ENCODE measurements at regions not wholly inside any gene's neighbourhood (a gene's known extent, or its start where the extent isn't known, plus 50 kb on each side); places are given as distances from the start of the nearest gene placed in this dataset.

DNA sequence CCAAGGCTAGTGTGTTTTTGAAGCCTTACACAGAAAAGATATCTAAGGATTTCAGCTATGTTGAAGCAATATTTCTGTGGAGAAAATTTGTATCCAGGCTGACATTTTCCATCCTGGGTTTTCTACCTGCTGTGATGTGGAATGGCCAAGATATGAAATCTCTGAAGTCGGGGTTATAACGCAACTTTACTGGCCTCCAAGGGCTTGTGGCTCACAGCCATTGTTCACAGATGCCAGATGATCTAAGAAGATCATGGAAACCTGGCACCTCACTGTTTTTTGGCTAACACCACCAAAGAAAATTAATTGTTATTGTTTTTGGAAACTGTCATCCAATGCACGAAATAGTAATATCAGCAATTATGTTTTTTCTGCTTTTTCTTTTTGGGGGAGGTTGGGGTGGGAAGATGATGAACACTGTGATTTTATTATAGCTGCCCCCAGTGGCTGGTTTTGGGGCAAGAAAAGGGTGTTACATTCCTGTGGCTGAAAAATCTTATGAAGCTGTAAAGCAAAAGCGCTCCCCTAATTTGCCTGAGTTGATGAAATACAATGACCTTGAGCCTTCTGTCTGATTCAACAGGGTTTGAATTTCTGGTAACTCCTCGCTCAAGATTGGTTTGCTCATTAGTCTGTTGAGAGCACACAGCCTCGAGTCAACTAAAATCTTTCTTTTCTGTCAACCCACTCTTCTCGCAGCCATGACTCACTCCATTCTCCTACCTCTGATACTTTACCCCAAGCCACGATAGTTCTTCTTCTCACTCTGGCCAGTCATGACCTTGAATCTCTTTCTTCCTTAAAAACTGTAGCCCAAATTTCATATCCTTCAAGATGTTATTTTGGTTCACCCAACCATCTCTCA lies 236.7 kb downstream of the PAX1 start:
- 54 to 58% methylated on average over 8 of the region's 8 CpGs for WGBS, 2 donors
- Histone ChIP-seq H3K9me3 (no peaks in the 10 kb centered on the region), H3K4me3 (no peak overlapping the region), H3K4me1 (no peaks in the 10 kb centered on the region), H3K27ac (no peak overlapping the region), H3K36me3 (replicated peaks in 1 of 2; ENCODE audit: insufficient read depth in 1 of 2, low read depth in 2 of 2) (no peaks in the 10 kb centered on the region), H3K27me3 (no peaks in the 10 kb centered on the region)
- DNase-seq (no peak), ATAC-seq (no peak)
- intact Hi-C loops (cut with DNase I) = no loop called here
- TF ChIP-seq, protein P1, sequence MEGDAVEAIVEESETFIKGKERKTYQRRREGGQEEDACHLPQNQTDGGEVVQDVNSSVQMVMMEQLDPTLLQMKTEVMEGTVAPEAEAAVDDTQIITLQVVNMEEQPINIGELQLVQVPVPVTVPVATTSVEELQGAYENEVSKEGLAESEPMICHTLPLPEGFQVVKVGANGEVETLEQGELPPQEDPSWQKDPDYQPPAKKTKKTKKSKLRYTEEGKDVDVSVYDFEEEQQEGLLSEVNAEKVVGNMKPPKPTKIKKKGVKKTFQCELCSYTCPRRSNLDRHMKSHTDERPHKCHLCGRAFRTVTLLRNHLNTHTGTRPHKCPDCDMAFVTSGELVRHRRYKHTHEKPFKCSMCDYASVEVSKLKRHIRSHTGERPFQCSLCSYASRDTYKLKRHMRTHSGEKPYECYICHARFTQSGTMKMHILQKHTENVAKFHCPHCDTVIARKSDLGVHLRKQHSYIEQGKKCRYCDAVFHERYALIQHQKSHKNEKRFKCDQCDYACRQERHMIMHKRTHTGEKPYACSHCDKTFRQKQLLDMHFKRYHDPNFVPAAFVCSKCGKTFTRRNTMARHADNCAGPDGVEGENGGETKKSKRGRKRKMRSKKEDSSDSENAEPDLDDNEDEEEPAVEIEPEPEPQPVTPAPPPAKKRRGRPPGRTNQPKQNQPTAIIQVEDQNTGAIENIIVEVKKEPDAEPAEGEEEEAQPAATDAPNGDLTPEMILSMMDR (IDR thresholded peaks at IDR 0.05) = no peak
- no peak for TF ChIP-seq POLR2A (IDR thresholded peaks at IDR 0.05)

DNA sequence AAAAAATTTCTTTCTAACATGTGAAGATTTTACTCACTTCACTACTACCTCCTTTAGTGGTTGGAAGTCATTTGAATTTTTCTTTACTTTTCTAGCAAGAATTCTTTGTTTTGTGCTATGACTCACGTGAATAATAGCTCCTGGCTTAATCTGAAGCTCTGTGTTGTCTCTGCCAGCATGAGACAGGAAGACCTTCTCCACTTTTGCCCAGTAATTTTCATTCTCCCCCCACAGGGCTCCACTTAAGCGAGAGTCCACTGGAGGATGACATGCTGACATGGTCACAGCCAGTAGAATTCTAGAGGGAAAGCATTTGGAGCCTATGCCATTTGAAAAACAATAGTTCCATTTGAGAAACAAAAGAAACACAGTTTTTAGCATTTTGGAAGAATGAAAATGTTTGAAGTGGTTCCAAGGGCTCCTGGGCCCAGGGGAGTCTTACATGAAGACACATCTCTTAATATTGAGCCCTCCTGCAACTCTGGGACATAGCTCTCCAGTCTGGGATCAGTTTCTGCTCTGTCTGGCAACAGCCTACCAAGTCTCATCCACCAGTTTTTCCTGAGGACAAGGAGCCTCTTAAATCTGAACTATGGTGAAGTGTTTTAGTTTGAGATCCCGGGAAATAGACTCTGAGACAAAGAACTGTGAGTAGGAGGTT lies 231.4 kb downstream of the PAX1 start:
- Histone ChIP-seq H3K36me3 (replicated peaks in 1 of 2; ENCODE audit: insufficient read depth in 1 of 2, low read depth in 2 of 2) (no peaks in the 10 kb centered on the region), H3K27me3 (no peaks in the 10 kb centered on the region), H3K9me3 (no peaks in the 10 kb centered on the region), H3K4me1 (no peaks in the 10 kb centered on the region), H3K4me3 (no peak overlapping the region), H3K27ac (no peak overlapping the region)
- WGBS, 2 donors = 32 to 36% methylated on average over 3 of the region's 3 CpGs
- no peak for ATAC-seq
- no peak for DNase-seq
- intact Hi-C loops (cut with DNase I) = no loop called here
- TF ChIP-seq POLR2A (IDR thresholded peaks at IDR 0.05) = no peak
- TF ChIP-seq, protein P1 (IDR thresholded peaks at IDR 0.05) = no peak

DNA sequence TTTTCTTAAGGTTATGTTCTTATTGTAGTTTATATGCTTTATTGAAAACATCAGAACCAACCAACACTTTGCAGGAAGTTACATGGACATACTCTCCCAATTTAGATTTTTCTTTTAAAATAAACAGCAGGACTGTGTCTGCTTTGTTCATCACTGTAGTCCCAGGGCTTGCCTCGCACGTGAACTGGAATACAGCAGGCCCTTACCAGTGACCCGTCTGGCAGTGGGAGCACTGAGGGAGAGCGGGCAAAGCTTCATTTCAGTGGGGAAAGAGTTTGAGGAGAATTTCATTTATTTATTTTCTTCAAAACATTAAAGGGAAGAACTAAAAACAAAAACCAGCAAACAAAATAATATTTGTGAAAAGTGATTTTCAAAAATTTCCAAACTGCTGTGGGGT lies 230.8 kb downstream of the PAX1 start:
- intact Hi-C loops (cut with DNase I) = no loop called here
- WGBS, 2 donors = 49 to 56% methylated on average over 4 of the region's 4 CpGs

DNA sequence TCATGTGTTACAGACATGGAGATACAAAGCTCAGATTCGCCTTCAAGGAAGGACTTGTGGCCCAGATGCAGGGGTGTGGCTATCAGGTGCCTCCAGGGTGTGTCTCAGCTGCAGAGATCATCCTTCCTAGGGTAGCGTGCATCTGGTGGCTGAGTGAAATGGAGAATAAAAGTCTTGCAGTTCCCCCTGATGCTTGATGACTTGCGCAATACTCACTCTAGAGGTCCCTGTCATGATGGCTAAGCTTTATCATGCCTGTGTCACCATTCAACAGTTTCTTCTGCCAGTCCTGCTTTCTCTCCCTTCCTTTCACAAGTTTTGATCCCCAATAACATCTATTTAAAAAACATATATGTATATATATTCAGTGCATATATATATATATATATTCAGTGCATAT lies 228.1 kb downstream of the PAX1 start:
- no peaks in the 10 kb centered on the region for H3K36me3 ChIP-seq (replicated peaks in 1 of 2; ENCODE audit: insufficient read depth in 1 of 2, low read depth in 2 of 2)
- no peaks in the 10 kb centered on the region for H3K27me3 ChIP-seq
- intact Hi-C loops (cut with DNase I) = no loop called here
- no peaks in the 10 kb centered on the region for H3K9me3 ChIP-seq
- H3K4me1 ChIP-seq = no peaks in the 10 kb centered on the region
- TF ChIP-seq POLR2A (IDR thresholded peaks at IDR 0.05) = no peak
- TF ChIP-seq, protein P1 (IDR thresholded peaks at IDR 0.05) = no peak
- no peak for ATAC-seq
- no peak overlapping the region for H3K27ac ChIP-seq
- no peak overlapping the region for H3K4me3 ChIP-seq
- no peak for DNase-seq
- WGBS, 2 donors = 72 to 74% methylated on average over 3 of the region's 3 CpGs

More for the DNA sequence above, 230.8 kb downstream of the PAX1 start:
- ATAC-seq = no peak
- no peak overlapping the region for H3K27ac ChIP-seq
- no peaks in the 10 kb centered on the region for H3K36me3 ChIP-seq (replicated peaks in 1 of 2; ENCODE audit: insufficient read depth in 1 of 2, low read depth in 2 of 2)
- H3K27me3 ChIP-seq = no peaks in the 10 kb centered on the region
- no peak for DNase-seq
- no peaks in the 10 kb centered on the region for H3K4me1 ChIP-seq
- no peak overlapping the region for H3K4me3 ChIP-seq
- H3K9me3 ChIP-seq = no peaks in the 10 kb centered on the region
- TF ChIP-seq POLR2A (IDR thresholded peaks at IDR 0.05) = no peak
- TF ChIP-seq, protein P1 (IDR thresholded peaks at IDR 0.05) = no peak

Measured in body of pancreas (tissue), 4 donors.